NCI-H1930 (cell line): ENCODE measurements at regions not wholly inside any gene's neighbourhood (a gene's known extent, or its start where the extent isn't known, plus 50 kb on each side); places are given as distances from the start of the nearest gene placed in this dataset.
"Not testable (repeated sequence)": the region's sequence is repeated elsewhere in the genome, so short reads cannot be mapped to it uniquely, and the experiment has no call there.

Source experiments
- DNase-seq, 2 experiments: peaks; one replicate each; lab custom pipeline; 2025; lab: John Stamatoyannopoulos, UW

GRCh38 chrX:5695971-5696370 is 532.7 kb downstream of the NLGN4X start:
- no peak for DNase-seq

DNA sequence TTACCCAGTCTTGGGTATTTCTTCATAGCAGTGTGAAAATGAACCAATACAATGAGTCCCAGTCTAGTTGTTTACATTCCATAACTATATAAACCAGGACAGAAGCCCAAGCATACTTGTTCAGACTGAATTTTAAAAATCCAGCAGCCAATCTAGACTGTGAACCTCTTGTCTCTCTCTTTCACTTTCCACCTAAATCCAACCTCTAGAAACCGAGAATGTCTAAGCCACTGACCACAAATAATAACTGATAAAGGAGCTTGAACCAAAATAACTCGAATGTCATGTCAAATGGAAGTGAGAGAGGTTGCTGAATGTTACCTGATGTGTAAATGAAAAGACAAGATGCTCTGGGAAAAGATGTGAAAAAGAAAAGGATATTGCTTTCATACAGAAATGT is 544.7 kb downstream of the NLGN4X start:
- DNase-seq, result no peak

- no peak for DNase-seq
These were observed 547.5 kb downstream of the NLGN4X start for GRCh38 chrX:5681159-5681558.

GRCh38 chrX:5674036-5674435 is 554.6 kb downstream of the NLGN4X start:
- DNase-seq, result no peak

- no peak for DNase-seq
These were observed 556.6 kb downstream of the NLGN4X start for GRCh38 chrX:5672099-5672498.

DNA sequence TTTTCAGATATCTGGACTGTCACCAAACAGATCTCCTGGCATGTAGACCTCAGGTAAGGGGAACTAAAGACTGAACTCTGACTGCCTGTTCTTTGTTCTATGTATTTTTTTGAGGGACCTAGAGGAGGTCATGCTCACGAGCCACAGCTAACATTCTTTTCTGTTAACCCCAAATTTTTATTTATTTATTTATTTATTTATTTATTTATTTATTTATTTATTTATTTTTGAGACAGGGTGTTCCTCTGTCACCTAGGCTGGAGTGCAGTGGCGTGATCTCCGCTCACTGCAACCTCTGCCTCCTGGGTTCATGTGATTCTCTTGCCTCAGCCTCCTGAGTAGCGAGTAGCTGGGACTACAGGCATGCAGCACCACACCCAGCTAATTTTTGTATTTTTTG is 562.0 kb downstream of the NLGN4X start:
- not testable (repeated sequence) for DNase-seq

- DNase-seq, result no peak
These were observed 572.1 kb downstream of the NLGN4X start for GRCh38 chrX:5656544-5656943.

- no peak for DNase-seq
These were observed 577.8 kb downstream of the NLGN4X start for GRCh38 chrX:5650904-5651303.

DNA sequence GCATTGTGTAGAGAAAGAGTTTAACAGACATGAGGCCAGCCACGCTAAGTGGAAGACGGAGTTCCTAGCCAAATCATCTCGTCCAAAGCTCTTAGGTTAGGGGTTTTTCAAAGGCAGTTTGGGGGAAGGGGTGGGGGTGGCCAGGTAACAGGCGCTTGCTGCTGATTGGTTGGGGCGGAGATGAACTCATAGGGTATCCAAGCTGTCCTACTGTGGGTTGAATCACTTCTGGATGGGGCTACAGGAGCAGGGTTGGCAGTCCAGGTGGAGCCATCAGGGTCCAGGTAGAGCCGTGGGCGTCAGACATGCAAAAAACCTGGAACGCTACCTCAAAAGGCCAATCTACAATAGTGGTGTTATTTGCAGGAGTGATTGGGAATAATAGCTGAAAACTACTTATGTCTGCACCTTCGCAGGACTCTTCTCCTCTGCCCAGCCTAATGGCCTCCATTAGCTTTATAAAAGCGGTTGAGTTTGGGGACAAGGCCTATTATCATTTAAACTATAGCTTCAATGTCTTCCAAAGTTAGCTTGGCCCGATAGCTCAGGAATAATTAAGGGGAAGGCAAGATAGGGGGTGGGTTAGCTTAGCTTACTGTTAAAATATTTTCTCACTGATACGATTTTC is 579.6 kb downstream of the NLGN4X start:
- no peak for DNase-seq

DNA sequence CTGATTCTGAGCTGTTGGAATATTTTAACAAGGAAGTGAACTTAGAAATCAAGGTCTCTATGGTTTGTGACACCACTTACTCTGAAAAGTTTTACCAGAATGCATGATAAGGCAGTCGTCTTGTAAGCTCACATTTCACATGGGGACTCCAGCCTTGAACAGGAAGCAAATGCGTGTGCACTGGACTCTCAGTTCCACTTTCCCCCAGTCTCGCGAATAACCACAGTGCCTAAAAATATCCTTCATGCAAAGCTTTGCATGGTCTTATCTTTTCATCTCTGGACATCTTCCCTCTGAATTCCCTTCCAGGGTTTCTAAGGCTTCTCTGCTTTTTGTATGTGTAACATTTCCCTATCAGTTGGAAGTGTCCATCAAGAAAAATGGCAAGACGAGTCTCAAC is 581.8 kb downstream of the NLGN4X start:
- no peak for DNase-seq

GRCh38 chrX:5644776-5645175 is 583.9 kb downstream of the NLGN4X start:
- peak in 1 of 2 experiments; percentile 29 for DNase-seq

DNA sequence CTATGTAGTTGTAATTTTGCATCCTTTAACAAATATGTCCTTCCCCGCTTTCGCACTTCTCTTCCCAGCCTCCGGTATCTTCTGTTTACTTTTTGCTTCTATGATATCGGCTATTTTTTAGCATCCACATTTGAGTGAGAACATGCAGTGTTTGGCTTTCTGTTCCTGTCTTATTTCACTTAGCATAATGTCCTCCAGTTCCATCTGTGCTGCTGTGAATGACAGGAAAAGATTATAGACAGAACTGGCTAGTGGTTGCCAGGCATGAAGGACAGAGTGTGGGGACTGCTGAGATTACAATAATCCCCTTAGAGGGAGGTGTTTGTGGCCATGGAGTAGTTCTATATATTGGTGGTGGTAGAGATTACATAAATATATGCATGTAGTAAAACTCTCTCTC is 588.6 kb downstream of the NLGN4X start:
- DNase-seq, result no peak

GRCh38 chrX:5638572-5638971 is 590.1 kb downstream of the NLGN4X start:
- DNase-seq, result no peak

DNA sequence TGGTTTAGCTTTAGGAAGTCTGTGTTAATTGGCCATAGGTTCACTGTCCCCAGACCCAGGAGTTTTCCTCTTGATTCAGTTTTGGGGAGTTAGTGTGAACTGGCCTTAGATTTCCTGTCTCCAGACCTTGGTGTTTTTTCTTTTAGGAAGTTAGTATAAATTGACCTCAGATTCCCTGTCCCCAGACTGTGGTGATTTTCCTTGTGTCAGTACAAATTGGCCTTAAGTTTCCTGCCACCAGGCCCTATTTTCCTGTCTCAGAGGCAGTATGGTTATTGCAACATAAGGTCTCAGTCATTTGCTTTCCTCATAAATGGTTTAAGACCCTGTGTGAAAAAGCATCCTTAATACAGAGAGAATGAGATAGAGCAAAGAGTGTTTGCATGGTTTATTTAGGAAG is 595.8 kb downstream of the NLGN4X start:
- no peak for DNase-seq

GRCh38 chrX:5632061-5632614 is 596.5 kb downstream of the NLGN4X start:
- no peak for DNase-seq

DNA sequence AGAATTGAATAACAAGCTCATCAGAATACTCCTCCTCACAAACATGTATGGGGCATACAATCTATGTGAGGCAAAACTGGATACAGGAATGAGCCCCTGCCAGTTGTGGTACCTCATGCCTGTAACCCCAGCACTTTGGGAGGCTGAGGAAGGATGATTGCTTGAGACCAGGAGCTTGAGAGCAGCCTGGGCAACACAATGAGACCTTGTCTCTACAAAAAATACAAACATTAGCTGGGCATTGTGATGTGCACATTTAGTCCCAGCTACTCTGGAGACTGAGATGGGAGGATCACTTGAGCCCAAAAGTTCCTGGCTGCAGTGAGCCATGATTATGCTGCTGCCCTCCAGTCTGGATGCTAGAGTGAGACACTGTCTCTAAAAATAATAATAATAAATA is 611.0 kb downstream of the NLGN4X start:
- no peak for DNase-seq

DNA sequence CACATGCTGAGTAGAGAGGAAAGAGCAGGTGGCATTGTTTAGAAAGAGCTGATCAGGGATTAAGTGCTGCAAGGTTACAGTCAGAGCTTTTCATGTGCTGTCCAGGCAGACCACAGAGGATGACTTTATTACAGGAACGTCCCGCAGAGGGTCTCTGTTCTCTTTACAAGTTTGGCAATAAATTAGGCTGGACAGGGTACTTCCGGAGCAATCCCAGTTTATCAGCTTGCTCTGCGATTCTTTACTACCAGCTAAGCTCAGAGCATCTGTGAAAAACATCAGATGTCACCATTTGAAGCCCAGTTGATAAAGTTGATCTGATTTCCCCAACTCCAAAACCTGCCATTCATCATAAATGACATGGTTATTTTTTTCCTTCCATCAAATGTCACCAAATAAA is 633.1 kb downstream of the NLGN4X start:
- DNase-seq, result no peak

DNA sequence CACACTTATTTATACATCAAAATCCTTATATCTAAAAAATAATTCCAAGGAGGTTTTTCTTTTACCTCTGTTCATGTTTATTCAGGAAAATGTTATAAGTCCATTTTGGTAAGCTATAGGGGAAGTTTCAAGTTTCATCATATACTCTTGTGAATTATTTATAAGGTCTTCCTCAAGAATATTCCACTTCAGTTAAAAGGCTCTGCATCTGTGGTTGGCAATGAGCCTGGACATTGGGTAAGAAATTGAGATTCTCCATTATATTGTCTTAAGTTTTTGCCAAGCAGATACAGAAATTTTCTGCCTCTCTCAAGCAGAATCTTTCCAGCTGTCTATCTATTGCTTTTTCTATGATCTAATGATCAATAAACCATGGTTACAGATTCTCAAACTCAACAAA is 641.9 kb downstream of the NLGN4X start:
- no peak for DNase-seq

GRCh38 chrX:5575407-5575806 is 653.3 kb downstream of the NLGN4X start:
- DNase-seq, result no peak

GRCh38 chrX:5568934-5569333 is 659.7 kb downstream of the NLGN4X start:
- no peak for DNase-seq

DNA sequence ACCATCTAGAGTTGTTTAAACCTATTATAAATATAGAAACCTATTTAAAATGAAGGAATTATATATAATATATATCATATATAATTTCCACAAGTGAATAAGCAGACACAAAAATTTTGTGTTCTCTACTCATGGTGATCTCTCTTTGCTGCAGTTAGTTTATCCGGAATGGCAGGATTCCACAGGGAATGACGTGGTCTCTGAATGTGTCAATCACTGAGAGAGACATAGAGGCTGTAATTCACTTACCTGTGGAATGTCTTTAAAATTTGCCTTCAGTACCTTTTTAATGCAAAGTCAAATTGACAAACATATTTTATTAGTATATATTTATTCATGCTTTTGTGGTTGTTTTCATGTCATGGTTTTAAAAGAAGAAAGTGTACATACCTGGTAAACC is 669.3 kb downstream of the NLGN4X start:
- no peak for DNase-seq

GRCh38 chrX:5549512-5549911 is 679.2 kb downstream of the NLGN4X start:
- no peak for DNase-seq

- no peak for DNase-seq
These were observed 691.6 kb downstream of the NLGN4X start for GRCh38 chrX:5537098-5537497.

DNA sequence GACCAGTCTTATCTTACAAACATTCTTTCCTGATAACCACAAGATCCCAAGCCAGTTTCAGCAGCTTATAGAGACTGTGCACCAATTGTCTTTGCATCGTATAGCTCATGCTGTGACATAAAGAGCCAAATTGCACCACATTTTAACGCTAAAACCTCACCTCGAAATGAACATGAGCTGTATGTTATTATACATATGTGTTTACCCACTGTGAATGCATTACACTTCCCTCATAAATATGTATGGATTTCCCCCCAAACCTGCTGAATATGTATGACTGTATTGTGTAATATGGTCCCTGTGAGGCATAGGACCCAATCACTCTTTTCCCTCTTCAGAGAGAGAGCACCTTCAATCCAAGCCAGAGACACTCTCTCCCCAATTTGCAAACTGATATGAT is 692.4 kb downstream of the NLGN4X start:
- DNase-seq, result no peak
